Skeletal muscle satellite cell (primary cell): ENCODE measurements at regions not wholly inside any gene's neighbourhood (a gene's known extent, or its start where the extent isn't known, plus 50 kb on each side); places are given as distances from the start of the nearest gene placed in this dataset.
"Not testable (repeated sequence)": the region's sequence is repeated elsewhere in the genome, so short reads cannot be mapped to it uniquely, and the experiment has no call there.

ENCODE experiments used
- H3K27me3 ChIP-seq: 2 replicates; pipeline ENCODE4 v1.7.0; 2013; ENCODE audit warnings: low read length; ENCODE audit not compliant: control insufficient read depth, insufficient read depth
- H3K36me3 ChIP-seq: 2 replicates; pipeline ENCODE4 v1.7.0; 2013; ENCODE audit warnings: mild to moderate bottlenecking, control low read depth, low read length; ENCODE audit not compliant: insufficient read depth
- H3K4me1 ChIP-seq: 2 replicates; pipeline ENCODE4 v1.7.0; 2013; ENCODE audit warnings: low read length; ENCODE audit not compliant: control insufficient read depth, insufficient read depth
- H3K4me2 ChIP-seq: 2 replicates; pipeline ENCODE4 v1.7.0; 2013; ENCODE audit warnings: mild to moderate bottlenecking, low read length
- H3K4me3 ChIP-seq: 2 replicates; pipeline ENCODE4 v1.7.0; 2013; ENCODE audit warnings: low read length
- H3K9ac ChIP-seq: 2 replicates; pipeline ENCODE4 v1.7.0; 2013; ENCODE audit warnings: mild to moderate bottlenecking, low read depth, low read length, moderate library complexity
- H3K9me3 ChIP-seq: replicated peaks from 2 replicates; pipeline ENCODE4 v1.7.0; 2013; ENCODE audit warnings: mild to moderate bottlenecking, control low read depth, low read length

GRCh38 chr20:53871541-53871940 is 198.9 kb downstream of the BCAS1 start:
- peak overlapping the region; percentile 59 for H3K9ac ChIP-seq
- peaks cover 51% of the 10 kb centered on the region for H3K4me1 ChIP-seq
- no peaks in the 10 kb centered on the region for H3K9me3 ChIP-seq
- H3K4me2 ChIP-seq, result no peak overlapping the region
- H3K27me3 ChIP-seq, result no peaks in the 10 kb centered on the region
- no peaks in the 10 kb centered on the region for H3K36me3 ChIP-seq
- no peak overlapping the region for H3K4me3 ChIP-seq

- Histone ChIP-seq H3K4me3 (no peak overlapping the region), H3K27me3 (no peaks in the 10 kb centered on the region), H3K9me3 (no peaks in the 10 kb centered on the region), H3K36me3 (no peaks in the 10 kb centered on the region), H3K9ac (peak overlapping the region; percentile 75), H3K4me2 (no peak overlapping the region), H3K4me1 (peaks cover 59% of the 10 kb centered on the region)
Observed at GRCh38 chr20:53870426-53871315, 199.7 kb downstream of the BCAS1 start.

GRCh38 chr20:53869466-53870258 is 200.7 kb downstream of the BCAS1 start:
- Histone ChIP-seq H3K27me3 (no peaks in the 10 kb centered on the region), H3K4me2 (peak overlapping the region; percentile 79), H3K36me3 (no peaks in the 10 kb centered on the region), H3K4me3 (peak overlapping the region; percentile 33), H3K9ac (peak overlapping the region; percentile 75), H3K9me3 (no peaks in the 10 kb centered on the region), H3K4me1 (peaks cover 66% of the 10 kb centered on the region)

- Histone ChIP-seq H3K4me3 (no peak overlapping the region), H3K4me1 (peaks cover 61% of the 10 kb centered on the region), H3K27me3 (no peaks in the 10 kb centered on the region), H3K9me3 (no peaks in the 10 kb centered on the region), H3K36me3 (no peaks in the 10 kb centered on the region), H3K4me2 (no peak overlapping the region), H3K9ac (peak overlapping the region; percentile 73)
Observed at GRCh38 chr20:53867741-53868351, 202.5 kb downstream of the BCAS1 start.

- Histone ChIP-seq H3K9me3 (no peaks in the 10 kb centered on the region), H3K4me1 (peaks cover 53% of the 10 kb centered on the region), H3K9ac (peak overlapping the region; percentile 73), H3K4me3 (peak overlapping the region; percentile 1), H3K4me2 (peak overlapping the region; percentile 42), H3K27me3 (no peaks in the 10 kb centered on the region), H3K36me3 (no peaks in the 10 kb centered on the region)
Observed at GRCh38 chr20:53866794-53867740, 203.3 kb downstream of the BCAS1 start.

- Histone ChIP-seq H3K4me3 (peak overlapping the region; percentile 1), H3K9ac (peak overlapping the region; percentile 73), H3K9me3 (no peaks in the 10 kb centered on the region), H3K4me2 (peak overlapping the region; percentile 42), H3K4me1 (peaks cover 46% of the 10 kb centered on the region), H3K36me3 (no peaks in the 10 kb centered on the region), H3K27me3 (no peaks in the 10 kb centered on the region)
Observed at GRCh38 chr20:53865901-53866793, 204.2 kb downstream of the BCAS1 start.

GRCh38 chr20:53864765-53865683 is 205.4 kb downstream of the BCAS1 start:
- Histone ChIP-seq H3K4me2 (peak overlapping the region; percentile 42), H3K9ac (peak overlapping the region; percentile 73), H3K4me1 (peaks cover 35% of the 10 kb centered on the region)
- not testable (repeated sequence) for H3K9me3 ChIP-seq, H3K4me3 ChIP-seq, H3K27me3 ChIP-seq, H3K36me3 ChIP-seq

- not testable (repeated sequence) for H3K4me3 ChIP-seq, H3K9ac ChIP-seq, H3K36me3 ChIP-seq, H3K9me3 ChIP-seq, H3K4me2 ChIP-seq, H3K27me3 ChIP-seq
- H3K4me1 ChIP-seq, result peaks cover 32% of the 10 kb centered on the region
Observed at GRCh38 chr20:53863923-53864641, 206.3 kb downstream of the BCAS1 start.

- peaks cover 32% of the 10 kb centered on the region for H3K4me1 ChIP-seq
- not testable (repeated sequence) for H3K4me3 ChIP-seq, H3K4me2 ChIP-seq, H3K27me3 ChIP-seq, H3K36me3 ChIP-seq, H3K9ac ChIP-seq, H3K9me3 ChIP-seq
Observed at GRCh38 chr20:53863535-53863922, 206.9 kb downstream of the BCAS1 start.
